GM06990 (cell line): ENCODE measurements at regions not wholly inside any gene's neighbourhood (a gene's known extent, or its start where the extent isn't known, plus 50 kb on each side); places are given as distances from the start of the nearest gene placed in this dataset.

Experiments used
- DNase-seq: peaks from one replicate; pipeline ENCODE4 v3.0.0-alpha.2; 2011; ENCODE audit not compliant: insufficient read length; ENCODE audit errors: extremely low read depth
- H3K27me3 ChIP-seq: replicated peaks from 2 replicates; pipeline ENCODE4 v1.6.0; 2011; ENCODE audit warnings: low read length; ENCODE audit not compliant: control insufficient read depth, insufficient read depth
- H3K36me3 ChIP-seq: 2 replicates; pipeline ENCODE4 v1.5.1; 2011; ENCODE audit warnings: low read length; ENCODE audit not compliant: control insufficient read depth, insufficient read depth
- H3K4me3 ChIP-seq: replicated peaks from 2 replicates; pipeline ENCODE4 v1.5.1; 2011; ENCODE audit warnings: low read depth, mild to moderate bottlenecking, control low read depth, low read length
- CTCF ChIP-seq: IDR thresholded peaks from 2 replicates; pipeline ENCODE4 v1.5.1; 2011; ENCODE audit warnings: low read length, control low read depth, mild to moderate bottlenecking, inconsistent platforms; ENCODE audit not compliant: insufficient read depth, poor library complexity, severe bottlenecking

GRCh38 chr11:98589967-98590366 is 430.8 kb upstream of the CNTN5 start:
- no peak for TF ChIP-seq CTCF
- no peaks in the 10 kb centered on the region for H3K36me3 ChIP-seq
- DNase-seq = no peak
- H3K4me3 ChIP-seq = no peak overlapping the region
- no peaks in the 10 kb centered on the region for H3K27me3 ChIP-seq

GRCh38 chr11:98600103-98600502 is 420.6 kb upstream of the CNTN5 start:
- DNase-seq = no peak
- H3K36me3 ChIP-seq = no peaks in the 10 kb centered on the region
- H3K27me3 ChIP-seq = no peaks in the 10 kb centered on the region
- no peak for TF ChIP-seq CTCF
- H3K4me3 ChIP-seq = no peak overlapping the region

- Histone ChIP-seq H3K27me3 (no peaks in the 10 kb centered on the region), H3K36me3 (no peaks in the 10 kb centered on the region), H3K4me3 (no peak overlapping the region)
- no peak for DNase-seq
- TF ChIP-seq CTCF = no peak
These were observed 419.7 kb upstream of the CNTN5 start for GRCh38 chr11:98600786-98601773.

- Histone ChIP-seq H3K36me3 (no peaks in the 10 kb centered on the region), H3K4me3 (no peak overlapping the region), H3K27me3 (no peaks in the 10 kb centered on the region)
- TF ChIP-seq CTCF = no peak
- no peak for DNase-seq
These were observed 404.6 kb upstream of the CNTN5 start for GRCh38 chr11:98616098-98616655.

GRCh38 chr11:98621767-98622166 is 399.0 kb upstream of the CNTN5 start:
- no peak for TF ChIP-seq CTCF
- no peak overlapping the region for H3K4me3 ChIP-seq
- no peak for DNase-seq
- H3K27me3 ChIP-seq = no peaks in the 10 kb centered on the region
- no peaks in the 10 kb centered on the region for H3K36me3 ChIP-seq

- TF ChIP-seq CTCF = no peak
- H3K27me3 ChIP-seq = no peaks in the 10 kb centered on the region
- no peaks in the 10 kb centered on the region for H3K36me3 ChIP-seq
- H3K4me3 ChIP-seq = no peak overlapping the region
- no peak for DNase-seq
These were observed 395.2 kb upstream of the CNTN5 start for GRCh38 chr11:98625526-98625925.
